ENCODE measurements at regions not wholly inside any gene's neighbourhood (a gene's known extent, or its start where the extent isn't known, plus 50 kb on each side); places are given as distances from the start of the nearest gene placed in this dataset.

DNA sequence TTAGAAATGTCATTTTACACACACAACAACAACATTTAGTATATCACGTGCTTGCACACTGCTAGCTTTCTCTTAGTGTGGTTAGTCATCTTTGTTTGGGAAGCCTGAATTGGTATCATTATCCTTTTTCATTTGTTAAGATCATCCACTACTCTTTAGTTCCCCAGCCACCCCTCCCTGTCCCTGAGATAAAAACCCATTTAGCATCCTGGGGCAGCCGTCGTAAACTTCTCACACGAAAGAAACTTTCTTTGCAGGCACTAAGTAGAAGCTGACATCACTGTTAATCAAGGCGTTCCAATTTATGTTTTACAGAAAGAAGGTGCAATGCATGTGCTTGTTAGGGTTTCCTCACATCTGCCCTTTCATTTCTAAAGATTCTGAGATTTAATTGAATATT, 475.1 kb upstream of the FZD8 start:
- no peak for DNase-seq (ENCODE audit: low spot score in 2 of 2)
- Histone ChIP-seq H3K4me1 (peaks cover 0 to 26% (median 3%) of the 10 kb centered on the region in 4 donors), H3K9me3 (no peaks in the 10 kb centered on the region), H3K36me3 (no peaks in the 10 kb centered on the region), H3K4me3 (no peak overlapping the region), H3K27me3 (no peaks in the 10 kb centered on the region), H3K27ac (no peak overlapping the region)
- 40 to 48% methylated on average over 5 of the region's 5 CpGs for WGBS, 2 donors
- TF ChIP-seq, protein P1, sequence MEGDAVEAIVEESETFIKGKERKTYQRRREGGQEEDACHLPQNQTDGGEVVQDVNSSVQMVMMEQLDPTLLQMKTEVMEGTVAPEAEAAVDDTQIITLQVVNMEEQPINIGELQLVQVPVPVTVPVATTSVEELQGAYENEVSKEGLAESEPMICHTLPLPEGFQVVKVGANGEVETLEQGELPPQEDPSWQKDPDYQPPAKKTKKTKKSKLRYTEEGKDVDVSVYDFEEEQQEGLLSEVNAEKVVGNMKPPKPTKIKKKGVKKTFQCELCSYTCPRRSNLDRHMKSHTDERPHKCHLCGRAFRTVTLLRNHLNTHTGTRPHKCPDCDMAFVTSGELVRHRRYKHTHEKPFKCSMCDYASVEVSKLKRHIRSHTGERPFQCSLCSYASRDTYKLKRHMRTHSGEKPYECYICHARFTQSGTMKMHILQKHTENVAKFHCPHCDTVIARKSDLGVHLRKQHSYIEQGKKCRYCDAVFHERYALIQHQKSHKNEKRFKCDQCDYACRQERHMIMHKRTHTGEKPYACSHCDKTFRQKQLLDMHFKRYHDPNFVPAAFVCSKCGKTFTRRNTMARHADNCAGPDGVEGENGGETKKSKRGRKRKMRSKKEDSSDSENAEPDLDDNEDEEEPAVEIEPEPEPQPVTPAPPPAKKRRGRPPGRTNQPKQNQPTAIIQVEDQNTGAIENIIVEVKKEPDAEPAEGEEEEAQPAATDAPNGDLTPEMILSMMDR (IDR thresholded peaks at IDR 0.05): no peak
- TF ChIP-seq EP300 (IDR thresholded peaks at IDR 0.05) (no peak), POLR2A (IDR thresholded peaks at IDR 0.05) (no peak)

DNA sequence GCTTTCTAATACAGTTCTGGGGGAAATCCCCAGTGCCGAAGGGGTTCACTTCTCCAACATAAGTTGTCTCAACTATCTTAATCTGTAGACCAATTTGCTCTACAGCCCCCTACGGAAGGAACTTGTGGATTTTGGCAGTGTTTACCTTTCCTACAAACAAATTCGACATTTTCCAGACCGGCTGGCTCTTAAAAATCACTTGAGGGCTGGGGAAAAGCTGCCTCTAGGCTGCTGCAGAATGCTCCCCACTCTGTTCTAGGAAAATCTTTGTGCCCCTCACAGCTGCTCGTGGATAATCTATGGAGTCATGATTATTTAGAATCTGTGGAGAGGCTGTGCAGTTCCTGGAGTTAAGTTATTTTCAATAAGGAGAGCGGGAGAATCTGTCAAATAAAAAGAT, 474.6 kb upstream of the FZD8 start:
- Histone ChIP-seq H3K27ac (no peak overlapping the region), H3K9me3 (no peaks in the 10 kb centered on the region), H3K4me3 (no peak overlapping the region), H3K4me1 (peaks cover 0 to 26% (median 3%) of the 10 kb centered on the region in 4 donors), H3K27me3 (no peaks in the 10 kb centered on the region), H3K36me3 (no peaks in the 10 kb centered on the region)
- WGBS, 2 donors: 44 to 46% methylated on average over 6 of the region's 6 CpGs
- no peak for DNase-seq (ENCODE audit: low spot score in 2 of 2)
- TF ChIP-seq EP300 (IDR thresholded peaks at IDR 0.05) (no peak), POLR2A (IDR thresholded peaks at IDR 0.05) (no peak)
- TF ChIP-seq, protein P1 (IDR thresholded peaks at IDR 0.05): no peak

DNA sequence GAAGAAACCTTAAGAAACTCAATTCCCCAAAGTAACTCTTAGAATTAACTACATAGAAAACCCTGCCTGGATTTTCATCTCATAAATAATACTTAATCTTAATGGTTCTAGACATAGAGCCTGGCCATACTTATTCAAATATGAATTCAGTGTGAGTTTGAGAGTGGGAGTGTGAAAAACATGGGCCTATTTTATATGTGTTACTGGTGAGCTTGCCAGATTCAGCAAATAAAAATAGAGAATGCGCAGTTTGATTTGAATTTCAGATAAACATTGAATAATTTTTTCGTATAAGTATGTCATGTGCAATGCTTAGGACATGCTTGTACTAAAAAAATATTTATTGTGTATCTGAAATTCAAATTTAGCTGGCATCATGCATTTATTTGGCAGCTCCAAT, 473.9 kb upstream of the FZD8 start:
- WGBS, 2 donors: 56 to 81% methylated on average over 2 of the region's 2 CpGs
- no peak overlapping the region for H3K4me3 ChIP-seq
- DNase-seq (ENCODE audit: low spot score in 2 of 2): no peak
- peaks cover 0 to 26% (median 3%) of the 10 kb centered on the region in 4 donors for H3K4me1 ChIP-seq
- no peak overlapping the region for H3K27ac ChIP-seq
- no peaks in the 10 kb centered on the region for H3K9me3 ChIP-seq
- H3K27me3 ChIP-seq: no peaks in the 10 kb centered on the region
- TF ChIP-seq POLR2A (IDR thresholded peaks at IDR 0.05): no peak
- TF ChIP-seq, protein P1 (IDR thresholded peaks at IDR 0.05): no peak
- TF ChIP-seq EP300 (IDR thresholded peaks at IDR 0.05): no peak
- no peaks in the 10 kb centered on the region for H3K36me3 ChIP-seq

DNA sequence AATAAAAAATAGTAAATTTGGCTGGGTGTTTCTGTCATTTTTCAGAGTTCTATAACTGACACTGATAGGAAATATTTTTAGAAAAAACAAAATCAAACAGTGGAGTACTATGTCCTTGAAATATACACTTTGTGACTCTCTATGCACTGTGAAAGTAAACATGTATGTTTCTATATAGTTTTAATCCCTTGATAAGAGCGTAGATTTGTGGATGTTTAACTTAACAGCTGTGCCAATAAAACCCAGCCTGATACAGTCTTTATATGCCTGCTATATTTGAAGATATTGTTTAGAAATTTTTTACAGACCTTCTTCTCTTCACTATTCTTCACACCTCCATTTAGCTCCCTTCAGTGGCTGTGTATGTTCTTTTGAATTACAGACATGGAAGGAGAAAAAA, 473.3 kb upstream of the FZD8 start:
- H3K4me3 ChIP-seq: no peak overlapping the region
- WGBS, 2 donors: 88 to 97% methylated on average over 1 of the region's 1 CpG
- DNase-seq (ENCODE audit: low spot score in 2 of 2): no peak
- H3K9me3 ChIP-seq: no peaks in the 10 kb centered on the region
- H3K27ac ChIP-seq: no peak overlapping the region
- no peaks in the 10 kb centered on the region for H3K27me3 ChIP-seq
- TF ChIP-seq EP300 (IDR thresholded peaks at IDR 0.05) (no peak), POLR2A (IDR thresholded peaks at IDR 0.05) (no peak)
- TF ChIP-seq, protein P1 (IDR thresholded peaks at IDR 0.05): no peak
- H3K4me1 ChIP-seq: peaks cover 0 to 26% (median 3%) of the 10 kb centered on the region in 4 donors
- H3K36me3 ChIP-seq: no peaks in the 10 kb centered on the region

DNA sequence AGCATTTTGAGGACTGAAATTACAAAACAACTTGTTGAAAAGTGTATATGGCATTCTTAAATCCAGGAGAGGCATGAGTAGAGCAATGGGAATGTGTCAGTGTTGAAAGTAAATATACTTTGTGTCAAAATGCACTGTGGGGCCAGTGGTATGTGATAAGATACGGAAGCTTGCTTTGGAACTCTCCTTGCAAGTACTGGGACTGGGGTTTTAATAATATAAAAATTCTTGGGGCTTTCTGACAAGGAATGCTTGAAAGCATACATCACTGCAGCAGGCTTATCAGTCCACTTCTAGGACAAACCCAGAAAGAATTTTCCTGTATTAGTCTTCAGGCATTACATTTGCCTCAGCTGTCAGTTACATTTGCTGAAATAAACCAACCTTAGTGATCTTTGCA, 472.8 kb upstream of the FZD8 start:
- Histone ChIP-seq H3K27ac (no peak overlapping the region), H3K4me1 (peaks cover 0 to 24% (median 3%) of the 10 kb centered on the region in 4 donors), H3K36me3 (no peaks in the 10 kb centered on the region), H3K9me3 (no peaks in the 10 kb centered on the region), H3K4me3 (no peak overlapping the region), H3K27me3 (no peaks in the 10 kb centered on the region)
- no peak for DNase-seq (ENCODE audit: low spot score in 2 of 2)
- TF ChIP-seq EP300 (IDR thresholded peaks at IDR 0.05) (no peak), POLR2A (IDR thresholded peaks at IDR 0.05) (no peak)
- TF ChIP-seq, protein P1 (IDR thresholded peaks at IDR 0.05): no peak
- WGBS, 2 donors: 84 to 89% methylated on average over 1 of the region's 1 CpG
